GM21619 (cell line): ENCODE measurements at regions not wholly inside any gene's neighbourhood (a gene's known extent, or its start where the extent isn't known, plus 50 kb on each side); places are given as distances from the start of the nearest gene placed in this dataset.

Source experiments
- ATAC-seq: cut with Tn5 transposase; IDR thresholded peaks from one replicate; pipeline ENCODE4 v1.9.1; 2021; ENCODE audit not compliant: unreplicated experiment

GRCh38 chr18:61677435-61677970 is 215.3 kb downstream of the RNF152 start:
- ATAC-seq, result no peak

- no peak for ATAC-seq
These were observed 215.9 kb downstream of the RNF152 start for GRCh38 chr18:61676773-61677434.

- ATAC-seq, result no peak
These were observed 223.5 kb downstream of the RNF152 start for GRCh38 chr18:61669320-61669719.

- no peak for ATAC-seq
These were observed 225.8 kb downstream of the RNF152 start for GRCh38 chr18:61666876-61667590.

GRCh38 chr18:61664419-61665084 is 228.3 kb downstream of the RNF152 start:
- ATAC-seq, result no peak

GRCh38 chr18:61662726-61663125 is 230.1 kb downstream of the RNF152 start:
- ATAC-seq, result no peak

- ATAC-seq, result no peak
These were observed 234.4 kb downstream of the RNF152 start for GRCh38 chr18:61658431-61658830.

- ATAC-seq, result no peak
These were observed 235.6 kb downstream of the RNF152 start for GRCh38 chr18:61657066-61657732.

- no peak for ATAC-seq
These were observed 237.2 kb downstream of the RNF152 start for GRCh38 chr18:61655630-61656029.

GRCh38 chr18:61653823-61654551 is 238.8 kb downstream of the RNF152 start:
- no peak for ATAC-seq

- ATAC-seq, result no peak
These were observed 240.9 kb downstream of the RNF152 start for GRCh38 chr18:61651880-61652268.

- no peak for ATAC-seq
These were observed 241.5 kb downstream of the RNF152 start for GRCh38 chr18:61651145-61651879.

- ATAC-seq, result peak; percentile 58
These were observed 248.7 kb downstream of the RNF152 start for GRCh38 chr18:61643884-61644647.

- no peak for ATAC-seq
These were observed 252.9 kb downstream of the RNF152 start for GRCh38 chr18:61639886-61640285.

GRCh38 chr18:61637905-61638595 is 254.8 kb downstream of the RNF152 start:
- ATAC-seq, result no peak

GRCh38 chr18:61637319-61637718 is 255.5 kb downstream of the RNF152 start:
- ATAC-seq, result no peak

GRCh38 chr18:61635901-61636528 is 256.8 kb downstream of the RNF152 start:
- ATAC-seq, result no peak

GRCh38 chr18:61628085-61628484 is 264.7 kb downstream of the RNF152 start:
- ATAC-seq, result no peak
